Activated CD4-positive, alpha-beta T cell treated with anti-CD3 and anti-CD28 coated beads, Interleukin-2, amount 50 U/mL, for 48 hours (primary cell): ENCODE measurements at regions not wholly inside any gene's neighbourhood (a gene's known extent, or its start where the extent isn't known, plus 50 kb on each side); places are given as distances from the start of the nearest gene placed in this dataset.

Experiments
- DNase-seq, 2 experiments: peaks; one replicate each; pipeline ENCODE4 v3.0.0-alpha.2; 2020

GRCh38 chr9:18159254-18159653 is 314.7 kb upstream of the ADAMTSL1 start:
- no peak for DNase-seq

GRCh38 chr9:18163146-18163545 is 310.8 kb upstream of the ADAMTSL1 start:
- DNase-seq, result no peak

DNA sequence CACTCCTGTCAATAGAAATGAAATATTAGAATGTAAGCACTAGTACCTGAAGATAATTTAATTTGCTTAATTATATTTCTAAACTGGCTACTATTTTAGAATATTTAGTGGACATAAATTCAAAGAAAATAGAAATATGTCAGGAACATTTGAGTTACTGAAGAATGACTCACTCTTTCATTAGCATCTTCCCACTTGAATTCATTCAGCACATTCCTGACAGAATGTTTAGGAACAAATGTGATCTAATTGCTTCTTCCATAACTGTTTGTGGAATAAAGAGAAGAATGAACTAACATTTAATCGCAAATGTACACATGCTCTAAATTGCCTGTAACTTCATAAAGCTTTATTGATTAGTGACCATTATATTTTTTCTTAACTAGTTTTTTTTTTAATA is 306.2 kb upstream of the ADAMTSL1 start:
- DNase-seq, result no peak

- DNase-seq, result no peak
Observed at GRCh38 chr9:18173923-18174322, 300.0 kb upstream of the ADAMTSL1 start.

GRCh38 chr9:18182636-18183035 is 291.3 kb upstream of the ADAMTSL1 start:
- DNase-seq, result no peak

DNA sequence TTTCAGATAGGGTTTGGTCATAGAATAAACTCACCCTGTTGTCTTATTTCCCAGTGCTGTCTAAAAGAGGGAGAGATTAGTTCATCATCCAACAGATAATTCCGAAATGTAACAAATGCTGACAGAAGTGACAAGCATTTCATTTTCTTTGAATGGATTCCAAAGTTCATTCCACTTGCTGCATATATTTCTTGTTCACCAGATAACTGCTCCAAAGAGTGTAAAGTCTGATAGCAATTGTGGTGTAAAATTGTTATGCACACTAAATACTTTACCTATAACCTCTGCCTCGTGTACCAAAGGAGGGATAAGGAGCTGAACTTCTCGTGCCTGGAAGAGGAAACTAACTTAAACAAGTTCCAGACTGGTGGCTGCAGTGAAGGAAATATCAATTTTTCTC is 290.0 kb upstream of the ADAMTSL1 start:
- no peak for DNase-seq

- DNase-seq, result no peak
Observed at GRCh38 chr9:18184401-18184800, 289.6 kb upstream of the ADAMTSL1 start.

DNA sequence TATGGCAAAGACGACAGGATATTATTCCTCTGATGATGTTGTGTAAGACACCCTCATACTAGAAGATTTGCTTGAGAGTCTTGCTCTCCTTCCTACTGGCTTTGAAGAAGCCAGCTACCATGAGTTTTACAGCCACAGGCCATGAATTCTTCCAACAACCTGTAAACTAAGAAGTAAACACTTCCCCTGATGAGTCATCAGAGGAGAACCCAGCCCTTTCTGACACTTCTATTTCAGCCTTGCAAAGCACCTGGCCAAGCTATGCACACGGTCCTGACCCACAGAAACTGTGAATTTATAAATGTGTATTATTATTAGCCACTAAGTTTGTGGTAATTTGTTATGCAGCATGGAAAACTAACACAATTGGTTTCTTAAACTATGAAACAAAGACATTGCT is 288.8 kb upstream of the ADAMTSL1 start:
- DNase-seq, result no peak

DNA sequence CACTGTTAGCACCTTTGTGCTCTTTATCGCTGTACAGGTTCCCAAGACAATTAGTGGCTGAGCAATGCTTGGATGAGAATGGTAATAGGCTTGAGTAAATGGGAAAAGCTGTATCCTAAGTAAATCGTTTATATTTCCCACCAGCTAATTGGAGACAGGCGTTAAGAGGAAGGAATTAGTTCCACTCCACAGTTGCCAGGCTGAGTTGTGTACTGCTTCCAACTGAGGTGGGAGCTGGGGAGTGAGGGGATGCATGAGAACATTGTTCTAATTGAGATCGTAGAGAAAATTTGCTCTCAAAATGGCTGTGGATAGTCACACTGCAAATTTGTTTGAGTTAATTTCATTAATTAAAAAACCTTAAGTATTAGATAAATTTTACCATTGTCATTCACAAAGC is 285.0 kb upstream of the ADAMTSL1 start:
- no peak for DNase-seq

DNA sequence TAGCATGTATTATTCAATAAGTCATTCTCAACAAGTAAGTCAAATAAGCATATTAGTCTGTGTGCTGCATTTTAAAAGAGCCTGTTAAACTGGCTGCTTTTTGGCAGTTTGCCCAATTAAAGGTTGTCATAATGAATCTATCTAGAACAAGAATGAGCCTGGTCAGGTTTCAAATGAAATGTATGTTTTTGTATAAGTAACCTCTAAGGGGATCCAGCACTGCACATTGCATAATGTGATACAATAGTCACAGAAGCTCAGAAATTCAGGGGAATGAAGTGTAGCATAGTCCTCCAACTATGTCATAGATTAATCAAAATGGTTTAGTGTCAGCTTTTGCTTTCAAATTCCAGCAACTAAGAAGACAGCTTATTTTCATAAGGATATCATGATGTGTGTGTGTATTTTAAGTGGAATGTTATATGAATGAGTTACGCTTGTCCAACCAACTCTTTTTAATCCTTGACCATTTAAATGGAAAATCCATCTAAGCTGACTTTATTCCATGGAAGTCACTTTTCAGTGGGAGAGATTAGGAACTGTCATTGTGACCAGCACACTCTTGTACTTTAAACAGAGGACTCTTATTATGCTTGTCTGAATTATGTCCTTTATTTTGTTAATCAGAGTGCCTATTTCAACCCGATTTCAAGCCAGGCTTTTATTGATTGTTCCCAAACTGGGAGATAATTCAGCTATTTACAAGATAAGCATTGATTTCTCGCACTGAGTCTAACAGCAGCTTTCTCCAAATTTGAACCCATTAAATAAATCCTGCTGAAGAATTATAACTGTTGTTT is 283.9 kb upstream of the ADAMTSL1 start:
- DNase-seq, result no peak

DNA sequence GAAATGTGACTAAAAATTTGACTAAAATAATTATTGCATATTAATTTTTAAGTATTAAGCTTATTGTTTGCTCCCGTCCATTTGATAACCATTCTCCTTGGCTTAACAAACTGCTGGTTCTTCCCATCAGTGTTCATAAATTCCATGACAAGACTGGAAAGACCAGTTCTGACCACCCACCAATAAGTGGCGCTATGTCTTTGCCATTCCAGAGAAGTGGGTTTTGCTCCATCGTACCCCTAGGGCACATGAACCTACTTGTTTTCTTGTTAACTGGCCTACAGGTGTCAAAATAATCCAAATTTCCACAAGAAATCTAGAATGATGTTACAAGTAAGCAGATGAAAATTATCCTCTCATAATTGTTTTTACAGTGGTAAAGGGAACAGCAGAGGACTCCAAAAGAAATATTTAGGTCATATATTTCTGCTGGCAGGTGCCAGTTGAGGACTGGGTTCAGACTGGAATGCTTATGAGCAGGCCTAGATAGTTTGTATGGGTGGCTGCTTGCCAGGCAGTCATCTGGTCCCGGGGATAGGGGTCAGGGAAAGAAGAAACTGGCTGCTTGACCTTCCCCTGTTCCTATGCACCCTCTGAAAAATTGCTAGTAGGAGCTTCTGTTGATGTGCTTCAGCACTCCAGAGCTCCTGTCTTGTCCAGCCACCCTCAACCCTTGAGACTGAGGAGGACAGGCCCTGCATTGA is 283.1 kb upstream of the ADAMTSL1 start:
- DNase-seq, result no peak

GRCh38 chr9:18194316-18194715 is 279.6 kb upstream of the ADAMTSL1 start:
- DNase-seq, result no peak

GRCh38 chr9:18195223-18195622 is 278.7 kb upstream of the ADAMTSL1 start:
- DNase-seq, result no peak

DNA sequence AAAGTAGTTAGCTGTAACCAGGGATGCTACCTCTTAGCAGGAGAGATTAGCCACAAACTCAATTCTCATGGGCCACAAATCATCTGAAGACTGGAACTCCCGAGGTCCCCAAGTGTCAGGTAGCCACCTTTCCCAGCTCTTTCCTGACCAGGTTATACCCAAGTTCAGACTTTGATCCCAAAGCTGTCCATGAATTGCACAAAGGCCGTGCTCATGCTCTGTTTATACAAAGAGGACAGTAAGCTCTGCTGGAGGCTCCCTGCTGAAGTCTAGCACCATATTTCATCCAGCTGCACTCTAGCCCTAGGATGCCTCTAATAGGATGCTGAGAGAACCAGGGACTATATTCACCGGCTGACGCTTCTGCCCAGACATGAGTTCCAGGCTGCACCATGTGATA is 271.0 kb upstream of the ADAMTSL1 start:
- DNase-seq, result no peak

GRCh38 chr9:18207735-18208134 is 266.2 kb upstream of the ADAMTSL1 start:
- no peak for DNase-seq

GRCh38 chr9:18208166-18209059 is 265.5 kb upstream of the ADAMTSL1 start:
- DNase-seq, result no peak

DNA sequence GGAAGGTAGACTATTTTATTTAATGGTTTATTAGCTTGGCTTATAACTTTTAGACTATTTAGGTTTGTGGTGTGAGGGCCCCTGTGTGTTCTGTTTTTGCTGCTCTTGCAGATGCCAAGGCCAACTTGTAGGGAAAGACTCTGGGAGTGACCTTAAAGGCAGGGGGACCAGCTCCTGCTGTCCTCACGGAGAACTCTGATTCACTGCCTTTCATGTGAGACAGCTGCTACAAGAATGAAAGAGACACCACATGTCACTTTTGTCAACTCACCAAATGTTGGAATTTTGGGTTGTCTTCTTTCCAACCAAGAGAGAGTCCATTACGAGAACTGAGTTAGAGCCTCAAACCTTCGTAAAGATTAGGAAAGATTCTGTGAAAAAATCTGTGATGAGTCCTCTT is 258.3 kb upstream of the ADAMTSL1 start:
- no peak for DNase-seq

DNA sequence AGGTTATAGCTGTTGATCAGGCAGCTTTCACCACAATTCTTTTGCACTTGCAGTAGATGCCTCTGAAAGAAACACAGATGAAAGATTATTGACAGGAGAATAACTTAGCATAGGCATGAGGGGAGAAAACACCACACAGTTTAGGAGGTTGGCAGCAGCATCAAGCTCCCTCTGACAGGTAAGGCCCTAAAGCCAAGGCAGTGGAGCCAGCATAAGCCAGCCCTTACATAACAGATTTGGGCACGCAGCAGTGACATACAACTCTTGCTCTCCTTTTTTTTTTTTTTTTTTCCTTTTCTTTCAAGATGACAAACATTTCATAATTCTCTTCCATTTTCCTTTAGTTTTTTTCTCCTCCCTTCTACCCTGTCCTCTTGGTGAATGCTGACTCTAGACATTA is 257.6 kb upstream of the ADAMTSL1 start:
- DNase-seq, result no peak

GRCh38 chr9:18228101-18228500 is 245.9 kb upstream of the ADAMTSL1 start:
- DNase-seq, result no peak

DNA sequence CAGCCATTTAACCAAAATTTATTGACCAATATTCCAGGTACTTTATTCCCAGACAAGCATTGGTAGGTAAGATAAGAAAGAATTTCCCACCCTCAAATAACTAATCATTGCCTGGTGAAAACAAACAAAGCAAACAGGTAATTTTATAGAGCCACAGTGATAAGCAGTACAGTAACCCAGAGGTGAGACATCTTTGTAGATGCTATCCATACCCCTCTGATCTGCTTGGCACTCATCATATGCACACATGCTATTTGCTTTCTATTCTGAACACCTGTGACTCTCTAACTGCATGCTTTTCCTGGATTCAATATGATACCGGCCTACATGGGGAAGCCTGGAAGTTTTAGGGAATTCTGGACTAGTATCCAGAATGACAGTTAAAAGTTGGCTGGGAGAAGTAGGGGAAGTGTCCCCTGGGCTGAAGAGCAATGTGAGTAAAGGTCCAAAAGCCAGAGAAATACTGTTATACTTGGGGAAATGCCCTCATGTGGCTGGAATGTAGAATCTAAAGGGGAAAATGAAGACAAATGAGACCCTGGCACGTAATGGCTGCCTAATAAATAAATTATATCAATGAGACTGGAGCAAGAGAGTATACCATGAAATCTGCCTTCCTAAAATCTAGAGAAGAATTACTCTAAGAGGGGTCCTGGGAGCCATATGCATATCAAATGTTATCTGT is 243.8 kb upstream of the ADAMTSL1 start:
- DNase-seq, result no peak

GRCh38 chr9:18233311-18233710 is 240.6 kb upstream of the ADAMTSL1 start:
- no peak for DNase-seq

DNA sequence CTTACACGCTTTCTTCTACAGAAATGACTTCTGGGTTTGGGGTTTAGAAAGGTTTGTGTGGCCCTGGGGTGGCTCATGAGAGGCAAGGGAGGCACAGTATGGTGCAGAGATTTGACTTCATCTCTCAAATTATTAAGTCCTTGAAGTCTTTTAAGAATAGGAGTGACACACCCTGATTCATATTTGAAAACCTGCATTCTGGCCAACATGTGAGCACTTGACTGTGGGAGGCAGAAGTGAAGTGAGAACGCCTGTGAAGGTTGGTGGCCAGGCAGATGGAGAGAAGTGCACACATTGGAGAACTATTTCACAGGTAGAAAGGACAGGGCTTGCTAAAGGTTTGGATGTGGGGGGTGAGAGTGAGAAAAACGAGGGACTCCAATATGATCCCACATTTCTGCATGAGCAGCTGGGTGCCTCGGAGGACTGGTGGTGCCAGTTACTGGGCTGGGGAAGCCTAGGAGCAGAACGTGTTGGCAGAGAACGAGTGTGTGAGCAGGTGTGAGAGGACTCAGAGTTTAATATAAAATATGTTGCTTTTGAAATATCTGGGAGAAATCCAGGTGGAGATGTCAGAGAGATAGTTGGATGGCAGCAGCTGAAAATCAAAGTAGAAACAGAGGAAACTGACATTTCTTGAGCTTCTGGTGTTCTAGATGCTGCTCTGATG is 240.0 kb upstream of the ADAMTSL1 start:
- DNase-seq, result no peak
